Coronary artery (tissue), 2 donors: ENCODE measurements at regions not wholly inside any gene's neighbourhood (a gene's known extent, or its start where the extent isn't known, plus 50 kb on each side); places are given as distances from the start of the nearest gene placed in this dataset.

ENCODE experiments used
- DNase-seq: peaks from one replicate; pipeline ENCODE4 v3.0.0-alpha.2; 2017; ENCODE audit warnings: low spot score
- H3K27ac ChIP-seq, 2 donors: fragments of 200-600 bp; sonication (generic); one replicate each; pipeline ENCODE4 v1.5.1; 2016 to 2019
- H3K4me3 ChIP-seq: fragments of 200-600 bp; sonication (generic); 2 replicates; pipeline ENCODE4 v1.5.1; 2016; ENCODE audit warnings: mild to moderate bottlenecking, moderate library complexity
- CTCF ChIP-seq: fragments of 200-600 bp; sonication (generic); IDR thresholded peaks from one replicate; pipeline ENCODE4 v1.5.1; 2019; ENCODE audit warnings: antibody characterized with exemption

- H3K27ac ChIP-seq = no peak overlapping the region
- H3K4me3 ChIP-seq = no peak overlapping the region
- no peak for TF ChIP-seq CTCF
- no peak for DNase-seq
These were observed 625.1 kb upstream of the TENM3 start for GRCh38 chr4:181618038-181618618.

- H3K27ac ChIP-seq = no peak overlapping the region
- TF ChIP-seq CTCF = no peak
- no peak overlapping the region for H3K4me3 ChIP-seq
- no peak for DNase-seq
These were observed 624.3 kb upstream of the TENM3 start for GRCh38 chr4:181618896-181619295.

- no peak for TF ChIP-seq CTCF
- no peak overlapping the region for H3K27ac ChIP-seq
- no peak for DNase-seq
- no peak overlapping the region for H3K4me3 ChIP-seq
These were observed 623.6 kb upstream of the TENM3 start for GRCh38 chr4:181619651-181620050.

- Histone ChIP-seq H3K4me3 (no peak overlapping the region), H3K27ac (no peak overlapping the region)
- no peak for DNase-seq
- TF ChIP-seq CTCF = no peak
These were observed 605.8 kb upstream of the TENM3 start for GRCh38 chr4:181637186-181638105.

- Histone ChIP-seq H3K4me3 (no peak overlapping the region), H3K27ac (no peak overlapping the region)
- DNase-seq = no peak
- TF ChIP-seq CTCF = no peak
These were observed 599.7 kb upstream of the TENM3 start for GRCh38 chr4:181643466-181643865.

- TF ChIP-seq CTCF = no peak
- no peak for DNase-seq
- Histone ChIP-seq H3K27ac (no peak overlapping the region), H3K4me3 (no peak overlapping the region)
These were observed 597.7 kb upstream of the TENM3 start for GRCh38 chr4:181645489-181645888.

GRCh38 chr4:181646864-181647263, 596.3 kb upstream of the TENM3 start:
- DNase-seq = no peak
- no peak for TF ChIP-seq CTCF
- Histone ChIP-seq H3K4me3 (no peak overlapping the region), H3K27ac (no peak overlapping the region)
